Endothelial cell (in vitro differentiated cells): ENCODE measurements at regions not wholly inside any gene's neighbourhood (a gene's known extent, or its start where the extent isn't known, plus 50 kb on each side); places are given as distances from the start of the nearest gene placed in this dataset.
"Not testable (repeated sequence)": the region's sequence is repeated elsewhere in the genome, so short reads cannot be mapped to it uniquely, and the experiment has no call there.

Experiments used
- DNase-seq: peaks from one replicate; pipeline ENCODE4 v3.0.0; 2021; ENCODE audit warnings: low spot score
- H3K27ac Mint-ChIP-seq: one replicate; pipeline ENCODE4 v1.8.0; 2021; ENCODE audit warnings: mixed read lengths, inconsistent platforms; ENCODE audit not compliant: unreplicated experiment
- H3K27me3 Mint-ChIP-seq: one replicate; pipeline ENCODE4 v1.8.0; 2021; ENCODE audit warnings: mild to moderate bottlenecking, moderate library complexity, mixed read lengths, inconsistent platforms; ENCODE audit not compliant: unreplicated experiment
- H3K36me3 Mint-ChIP-seq: one replicate; pipeline ENCODE4 v1.8.0; 2021; ENCODE audit warnings: mild to moderate bottlenecking, low read depth, mixed read lengths, inconsistent platforms; ENCODE audit not compliant: unreplicated experiment
- H3K4me1 Mint-ChIP-seq: one replicate; pipeline ENCODE4 v1.8.0; 2021; ENCODE audit warnings: mild to moderate bottlenecking, mixed read lengths, inconsistent platforms; ENCODE audit not compliant: unreplicated experiment
- H3K4me3 Mint-ChIP-seq: one replicate; pipeline ENCODE4 v1.8.0; 2021; ENCODE audit warnings: mild to moderate bottlenecking, mixed read lengths, inconsistent platforms; ENCODE audit not compliant: unreplicated experiment
- H3K9me3 Mint-ChIP-seq: one replicate; pipeline ENCODE4 v1.8.0; 2021; ENCODE audit warnings: mixed read lengths, inconsistent platforms; ENCODE audit not compliant: unreplicated experiment
- TF ChIP-seq, protein P1 (sequence below): fragments of 200-600 bp; sonication (generic); IDR thresholded peaks from one replicate; pipeline ENCODE4 v1.5.0; 2021; ENCODE audit warnings: antibody characterized with exemption; ENCODE audit not compliant: unreplicated experiment

GRCh38 chr2:6183226-6183625 lies 491.0 kb downstream of the SOX11 start:
- TF ChIP-seq, protein P1, sequence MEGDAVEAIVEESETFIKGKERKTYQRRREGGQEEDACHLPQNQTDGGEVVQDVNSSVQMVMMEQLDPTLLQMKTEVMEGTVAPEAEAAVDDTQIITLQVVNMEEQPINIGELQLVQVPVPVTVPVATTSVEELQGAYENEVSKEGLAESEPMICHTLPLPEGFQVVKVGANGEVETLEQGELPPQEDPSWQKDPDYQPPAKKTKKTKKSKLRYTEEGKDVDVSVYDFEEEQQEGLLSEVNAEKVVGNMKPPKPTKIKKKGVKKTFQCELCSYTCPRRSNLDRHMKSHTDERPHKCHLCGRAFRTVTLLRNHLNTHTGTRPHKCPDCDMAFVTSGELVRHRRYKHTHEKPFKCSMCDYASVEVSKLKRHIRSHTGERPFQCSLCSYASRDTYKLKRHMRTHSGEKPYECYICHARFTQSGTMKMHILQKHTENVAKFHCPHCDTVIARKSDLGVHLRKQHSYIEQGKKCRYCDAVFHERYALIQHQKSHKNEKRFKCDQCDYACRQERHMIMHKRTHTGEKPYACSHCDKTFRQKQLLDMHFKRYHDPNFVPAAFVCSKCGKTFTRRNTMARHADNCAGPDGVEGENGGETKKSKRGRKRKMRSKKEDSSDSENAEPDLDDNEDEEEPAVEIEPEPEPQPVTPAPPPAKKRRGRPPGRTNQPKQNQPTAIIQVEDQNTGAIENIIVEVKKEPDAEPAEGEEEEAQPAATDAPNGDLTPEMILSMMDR, result no peak
- DNase-seq, result no peak
- H3K36me3 Mint-ChIP-seq, result no peaks in the 10 kb centered on the region
- H3K27ac Mint-ChIP-seq, result no peak overlapping the region
- peaks cover 5% of the 10 kb centered on the region for H3K9me3 Mint-ChIP-seq
- peaks cover 3% of the 10 kb centered on the region for H3K27me3 Mint-ChIP-seq
- no peak overlapping the region for H3K4me3 Mint-ChIP-seq
- peaks cover 1% of the 10 kb centered on the region for H3K4me1 Mint-ChIP-seq

DNA sequence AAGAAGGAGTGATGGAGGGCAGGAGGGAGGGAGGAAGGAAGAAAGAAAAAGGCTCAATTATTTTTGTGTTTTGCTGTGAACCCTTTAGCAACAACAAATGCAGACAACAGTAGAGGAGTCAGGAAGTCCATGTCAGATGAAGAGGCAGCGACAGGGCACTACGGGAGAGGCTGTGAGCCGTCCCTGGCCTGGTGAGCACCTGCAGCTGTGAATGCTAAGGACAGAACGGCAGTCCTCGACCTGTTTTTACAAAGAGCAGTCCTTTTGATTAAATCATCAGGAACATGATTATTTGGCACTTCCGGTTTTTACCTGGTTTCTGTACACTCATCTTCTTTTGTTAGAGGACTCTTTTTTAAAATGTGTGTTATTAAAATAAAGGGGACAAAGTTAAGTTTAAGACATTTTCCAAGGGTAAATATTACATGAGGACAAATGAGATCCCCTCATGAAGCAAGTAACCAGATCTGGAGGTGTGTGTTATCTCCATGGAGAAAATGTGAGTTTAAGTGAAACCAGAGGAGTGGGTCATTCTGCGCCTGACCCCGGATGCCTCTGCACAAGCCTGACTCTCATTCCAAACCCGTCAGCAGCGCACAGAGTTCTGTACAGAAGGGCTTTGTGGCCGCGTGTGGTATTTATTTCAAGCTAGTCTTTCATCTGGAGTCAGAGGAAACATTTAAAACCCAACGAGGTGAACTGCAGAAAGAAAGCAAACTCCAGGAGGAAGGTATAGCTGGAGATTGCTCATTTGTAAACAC lies 492.5 kb downstream of the SOX11 start:
- DNase-seq, result no peak
- no peaks in the 10 kb centered on the region for H3K4me1 Mint-ChIP-seq
- H3K27me3 Mint-ChIP-seq, result peaks cover 1% of the 10 kb centered on the region
- peaks cover 5% of the 10 kb centered on the region for H3K9me3 Mint-ChIP-seq
- no peak overlapping the region for H3K4me3 Mint-ChIP-seq
- H3K36me3 Mint-ChIP-seq, result no peaks in the 10 kb centered on the region
- H3K27ac Mint-ChIP-seq, result no peak overlapping the region
- TF ChIP-seq, protein P1, result no peak

DNA sequence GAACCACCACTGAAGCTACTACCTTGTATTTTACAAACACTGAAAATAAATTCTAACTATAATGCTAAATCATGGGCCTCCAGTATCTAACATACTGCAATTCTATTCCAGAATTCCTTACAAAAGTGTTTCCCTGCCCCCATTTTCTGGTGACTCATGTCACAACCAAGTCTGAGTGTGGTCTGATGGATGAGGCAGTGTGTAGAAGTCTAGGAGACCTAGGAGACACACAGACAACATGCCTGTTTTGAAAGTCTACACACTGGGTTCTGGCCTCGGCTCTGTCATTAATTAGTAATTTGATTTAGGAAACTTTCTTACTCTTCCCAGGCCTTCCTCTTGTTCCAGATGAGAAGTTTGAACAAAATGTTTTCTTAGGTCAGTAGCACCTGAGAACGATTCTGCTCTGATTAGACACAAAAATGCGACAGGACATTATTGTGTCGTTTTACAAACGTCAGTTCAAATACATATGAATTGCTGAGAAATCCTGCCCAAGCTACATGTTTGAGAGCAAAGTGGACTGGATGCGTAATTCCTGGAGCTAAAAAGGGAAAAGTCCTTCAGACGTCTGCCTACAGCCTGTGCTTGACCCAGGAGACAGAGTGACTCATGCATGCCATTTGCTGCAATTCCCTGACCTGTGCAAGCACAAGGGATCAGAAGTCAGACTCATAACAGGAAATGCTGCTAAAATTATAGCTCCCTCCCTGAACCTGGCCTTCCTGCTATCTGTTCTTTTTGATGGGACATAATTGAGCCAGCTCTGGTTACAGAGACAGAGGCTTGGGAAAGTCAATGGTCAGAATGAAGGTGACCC lies 494.4 kb downstream of the SOX11 start:
- peaks cover 9% of the 10 kb centered on the region for H3K9me3 Mint-ChIP-seq
- H3K4me3 Mint-ChIP-seq, result no peak overlapping the region
- no peak overlapping the region for H3K27ac Mint-ChIP-seq
- no peaks in the 10 kb centered on the region for H3K27me3 Mint-ChIP-seq
- no peaks in the 10 kb centered on the region for H3K4me1 Mint-ChIP-seq
- H3K36me3 Mint-ChIP-seq, result no peaks in the 10 kb centered on the region
- TF ChIP-seq, protein P1, result no peak
- DNase-seq, result no peak

DNA sequence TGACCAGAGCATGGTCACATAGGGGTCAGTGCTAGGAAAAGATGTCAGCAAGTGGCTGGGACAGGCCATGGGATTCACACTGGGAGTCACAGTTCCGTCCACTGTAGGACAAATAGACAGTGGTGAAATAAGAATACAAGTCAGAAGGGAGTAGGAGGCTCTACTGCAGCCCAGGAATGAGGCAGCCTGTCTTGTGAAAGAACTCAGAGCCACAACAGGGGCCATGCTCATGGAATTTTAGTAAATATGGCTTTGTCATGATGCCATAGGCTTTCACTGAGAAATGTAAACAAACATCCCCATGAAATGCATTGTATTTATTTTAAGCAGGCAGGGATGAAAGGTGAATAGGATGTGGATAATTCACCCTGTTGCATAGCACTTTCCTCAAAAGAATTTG lies 504.3 kb downstream of the SOX11 start:
- H3K9me3 Mint-ChIP-seq, result peaks cover 2% of the 10 kb centered on the region
- H3K27me3 Mint-ChIP-seq, result peaks cover 3% of the 10 kb centered on the region
- no peak for DNase-seq
- no peak overlapping the region for H3K4me3 Mint-ChIP-seq
- TF ChIP-seq, protein P1, result no peak
- H3K27ac Mint-ChIP-seq, result no peak overlapping the region
- no peaks in the 10 kb centered on the region for H3K36me3 Mint-ChIP-seq
- H3K4me1 Mint-ChIP-seq, result no peaks in the 10 kb centered on the region

DNA sequence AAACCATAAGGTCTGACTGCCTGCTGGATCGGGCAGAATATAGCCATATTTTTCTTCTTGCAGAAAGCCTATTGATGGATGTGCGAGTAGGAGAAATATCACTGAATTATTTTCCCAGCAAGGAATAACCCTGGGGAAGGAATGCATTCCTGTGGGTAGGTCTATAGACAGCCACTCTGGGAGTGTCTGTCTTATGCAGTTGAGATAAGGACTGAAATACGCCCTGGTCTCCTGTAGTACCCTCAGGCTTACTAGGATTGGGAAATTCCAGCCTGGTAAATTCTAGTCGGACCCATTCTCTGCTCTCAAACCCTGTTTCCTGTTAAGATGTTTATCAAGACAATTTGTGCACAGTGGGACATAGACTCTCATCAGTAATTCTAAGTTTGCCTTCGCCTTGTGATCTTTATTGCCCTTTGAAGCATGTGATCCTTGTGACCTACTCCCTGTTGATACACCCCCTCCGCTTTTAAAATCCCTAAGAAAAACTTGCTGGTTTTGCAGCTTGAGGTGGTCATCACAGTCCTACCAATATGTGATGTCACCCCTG lies 506.3 kb downstream of the SOX11 start:
- DNase-seq, H3K4me1 Mint-ChIP-seq, H3K36me3 Mint-ChIP-seq, H3K9me3 Mint-ChIP-seq, H3K27me3 Mint-ChIP-seq, H3K27ac Mint-ChIP-seq, H3K4me3 Mint-ChIP-seq: not testable (repeated sequence)
